Stimulated activated CD4-positive, alpha-beta T cell treated with anti-CD3 and anti-CD28 coated beads, Interleukin-15, amount 100 ng/mL, for 48 hours (primary cell): ENCODE measurements at regions not wholly inside any gene's neighbourhood (a gene's known extent, or its start where the extent isn't known, plus 50 kb on each side); places are given as distances from the start of the nearest gene placed in this dataset.
"Not testable (repeated sequence)": the region's sequence is repeated elsewhere in the genome, so short reads cannot be mapped to it uniquely, and the experiment has no call there.

Experiments
- DNase-seq, 2 donors: peaks; one replicate each; pipeline ENCODE4 v3.0.0-alpha.2; 2020; ENCODE audit warnings: low read depth in 2 of 2

- DNase-seq: no peak
Observed at GRCh38 chr7:82701949-82702348, 258.4 kb upstream of the CACNA2D1 start.

- no peak for DNase-seq
Observed at GRCh38 chr7:82700741-82701140, 257.2 kb upstream of the CACNA2D1 start.

GRCh38 chr7:82699773-82700186, 256.2 kb upstream of the CACNA2D1 start:
- no peak for DNase-seq

GRCh38 chr7:82697897-82698296, 254.3 kb upstream of the CACNA2D1 start:
- DNase-seq: no peak

GRCh38 chr7:82696631-82697030, 253.1 kb upstream of the CACNA2D1 start:
- no peak for DNase-seq

- DNase-seq: no peak
Observed at GRCh38 chr7:82694022-82694421, 250.4 kb upstream of the CACNA2D1 start.

GRCh38 chr7:82690929-82691328, 247.4 kb upstream of the CACNA2D1 start:
- no peak for DNase-seq

- DNase-seq: no peak
Observed at GRCh38 chr7:82685214-82685613, 241.6 kb upstream of the CACNA2D1 start.

GRCh38 chr7:82678716-82679115, 235.1 kb upstream of the CACNA2D1 start:
- DNase-seq: no peak

GRCh38 chr7:82678259-82678658, 234.7 kb upstream of the CACNA2D1 start:
- DNase-seq: no peak

- DNase-seq: peak; percentile 7 to 12
Observed at GRCh38 chr7:82677493-82677892, 233.9 kb upstream of the CACNA2D1 start.

- no peak for DNase-seq
Observed at GRCh38 chr7:82676777-82677463, 233.3 kb upstream of the CACNA2D1 start.

GRCh38 chr7:82675396-82675795, 231.8 kb upstream of the CACNA2D1 start:
- DNase-seq: no peak

GRCh38 chr7:82674268-82674667, 230.7 kb upstream of the CACNA2D1 start:
- no peak for DNase-seq

- DNase-seq: no peak
Observed at GRCh38 chr7:82672078-82672477, 228.5 kb upstream of the CACNA2D1 start.

- no peak for DNase-seq
Observed at GRCh38 chr7:82669141-82669540, 225.6 kb upstream of the CACNA2D1 start.

- DNase-seq: no peak
Observed at GRCh38 chr7:82668676-82669075, 225.1 kb upstream of the CACNA2D1 start.

- DNase-seq: no peak
Observed at GRCh38 chr7:82665966-82666507, 222.5 kb upstream of the CACNA2D1 start.

GRCh38 chr7:82655965-82656364, 212.4 kb upstream of the CACNA2D1 start:
- no peak for DNase-seq

- not testable (repeated sequence) for DNase-seq
Observed at GRCh38 chr7:82650095-82650494, 206.5 kb upstream of the CACNA2D1 start.

GRCh38 chr7:82633592-82633991, 190.0 kb upstream of the CACNA2D1 start:
- no peak for DNase-seq

GRCh38 chr7:82631998-82632397, 188.4 kb upstream of the CACNA2D1 start:
- no peak for DNase-seq

GRCh38 chr7:82629583-82629982, 186.0 kb upstream of the CACNA2D1 start:
- DNase-seq: no peak

GRCh38 chr7:82625377-82625776, 181.8 kb upstream of the CACNA2D1 start:
- no peak for DNase-seq
